NOMO-1 treated with dmso at 0.1 percent for 144 hours (cell line): ENCODE measurements at regions not wholly inside any gene's neighbourhood (a gene's known extent, or its start where the extent isn't known, plus 50 kb on each side); places are given as distances from the start of the nearest gene placed in this dataset.
"Not testable (repeated sequence)": the region's sequence is repeated elsewhere in the genome, so short reads cannot be mapped to it uniquely, and the experiment has no call there.

ENCODE experiments used
- DNase-seq: peaks from one replicate; lab custom pipeline; 2025; ENCODE audit not compliant: unreplicated experiment; lab: John Stamatoyannopoulos, UW

- not testable (repeated sequence) for DNase-seq
Observed at GRCh38 chr13:89434624-89435023, 1763.5 kb downstream of the SLITRK5 start.

- no peak for DNase-seq
Observed at GRCh38 chr13:89454681-89455080, 1783.5 kb downstream of the SLITRK5 start.

GRCh38 chr13:89455225-89455624 lies 1784.1 kb downstream of the SLITRK5 start:
- no peak for DNase-seq

- no peak for DNase-seq
Observed at GRCh38 chr13:89455741-89456140, 1784.6 kb downstream of the SLITRK5 start.

GRCh38 chr13:89457977-89458376 lies 1786.8 kb downstream of the SLITRK5 start:
- no peak for DNase-seq

GRCh38 chr13:89458456-89458855 lies 1787.3 kb downstream of the SLITRK5 start:
- no peak for DNase-seq

GRCh38 chr13:89460895-89461294 lies 1789.7 kb downstream of the SLITRK5 start:
- DNase-seq = not testable (repeated sequence)

GRCh38 chr13:89465366-89465765 lies 1794.2 kb downstream of the SLITRK5 start:
- DNase-seq = no peak

- DNase-seq = no peak
Observed at GRCh38 chr13:89468081-89468480, 1796.9 kb downstream of the SLITRK5 start.

- DNase-seq = no peak
Observed at GRCh38 chr13:89470901-89471300, 1799.7 kb downstream of the SLITRK5 start.

GRCh38 chr13:89474432-89474831 lies 1803.3 kb downstream of the SLITRK5 start:
- DNase-seq = no peak

GRCh38 chr13:89486065-89486464 lies 1814.9 kb downstream of the SLITRK5 start:
- DNase-seq = no peak

GRCh38 chr13:89486709-89487108 lies 1815.5 kb downstream of the SLITRK5 start:
- no peak for DNase-seq

- DNase-seq = no peak
Observed at GRCh38 chr13:89490661-89491060, 1819.5 kb downstream of the SLITRK5 start.

GRCh38 chr13:89496478-89496877 lies 1825.3 kb downstream of the SLITRK5 start:
- no peak for DNase-seq

GRCh38 chr13:89497658-89498057 lies 1826.5 kb downstream of the SLITRK5 start:
- no peak for DNase-seq

GRCh38 chr13:89502286-89502685 lies 1831.1 kb downstream of the SLITRK5 start:
- no peak for DNase-seq

GRCh38 chr13:89514534-89515312 lies 1832.8 kb upstream of the MIR17HG start:
- no peak for DNase-seq

GRCh38 chr13:89515948-89516347 lies 1831.5 kb upstream of the MIR17HG start:
- no peak for DNase-seq

- no peak for DNase-seq
Observed at GRCh38 chr13:89518289-89519077, 1829.0 kb upstream of the MIR17HG start.

GRCh38 chr13:89520468-89520867 lies 1827.0 kb upstream of the MIR17HG start:
- no peak for DNase-seq

GRCh38 chr13:89521672-89522071 lies 1825.8 kb upstream of the MIR17HG start:
- not testable (repeated sequence) for DNase-seq
